ENCODE measurements at regions not wholly inside any gene's neighbourhood (a gene's known extent, or its start where the extent isn't known, plus 50 kb on each side); places are given as distances from the start of the nearest gene placed in this dataset.

GRCh38 chr3:56974247-56974930 is 86.1 kb upstream of the SPATA12 start:
- TF ChIP-seq, protein P1, sequence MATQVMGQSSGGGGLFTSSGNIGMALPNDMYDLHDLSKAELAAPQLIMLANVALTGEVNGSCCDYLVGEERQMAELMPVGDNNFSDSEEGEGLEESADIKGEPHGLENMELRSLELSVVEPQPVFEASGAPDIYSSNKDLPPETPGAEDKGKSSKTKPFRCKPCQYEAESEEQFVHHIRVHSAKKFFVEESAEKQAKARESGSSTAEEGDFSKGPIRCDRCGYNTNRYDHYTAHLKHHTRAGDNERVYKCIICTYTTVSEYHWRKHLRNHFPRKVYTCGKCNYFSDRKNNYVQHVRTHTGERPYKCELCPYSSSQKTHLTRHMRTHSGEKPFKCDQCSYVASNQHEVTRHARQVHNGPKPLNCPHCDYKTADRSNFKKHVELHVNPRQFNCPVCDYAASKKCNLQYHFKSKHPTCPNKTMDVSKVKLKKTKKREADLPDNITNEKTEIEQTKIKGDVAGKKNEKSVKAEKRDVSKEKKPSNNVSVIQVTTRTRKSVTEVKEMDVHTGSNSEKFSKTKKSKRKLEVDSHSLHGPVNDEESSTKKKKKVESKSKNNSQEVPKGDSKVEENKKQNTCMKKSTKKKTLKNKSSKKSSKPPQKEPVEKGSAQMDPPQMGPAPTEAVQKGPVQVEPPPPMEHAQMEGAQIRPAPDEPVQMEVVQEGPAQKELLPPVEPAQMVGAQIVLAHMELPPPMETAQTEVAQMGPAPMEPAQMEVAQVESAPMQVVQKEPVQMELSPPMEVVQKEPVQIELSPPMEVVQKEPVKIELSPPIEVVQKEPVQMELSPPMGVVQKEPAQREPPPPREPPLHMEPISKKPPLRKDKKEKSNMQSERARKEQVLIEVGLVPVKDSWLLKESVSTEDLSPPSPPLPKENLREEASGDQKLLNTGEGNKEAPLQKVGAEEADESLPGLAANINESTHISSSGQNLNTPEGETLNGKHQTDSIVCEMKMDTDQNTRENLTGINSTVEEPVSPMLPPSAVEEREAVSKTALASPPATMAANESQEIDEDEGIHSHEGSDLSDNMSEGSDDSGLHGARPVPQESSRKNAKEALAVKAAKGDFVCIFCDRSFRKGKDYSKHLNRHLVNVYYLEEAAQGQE (IDR thresholded peaks at IDR 0.05; ENCODE audit: insufficient replicate concordance, low read depth) = no peak
- TF ChIP-seq, protein P2, sequence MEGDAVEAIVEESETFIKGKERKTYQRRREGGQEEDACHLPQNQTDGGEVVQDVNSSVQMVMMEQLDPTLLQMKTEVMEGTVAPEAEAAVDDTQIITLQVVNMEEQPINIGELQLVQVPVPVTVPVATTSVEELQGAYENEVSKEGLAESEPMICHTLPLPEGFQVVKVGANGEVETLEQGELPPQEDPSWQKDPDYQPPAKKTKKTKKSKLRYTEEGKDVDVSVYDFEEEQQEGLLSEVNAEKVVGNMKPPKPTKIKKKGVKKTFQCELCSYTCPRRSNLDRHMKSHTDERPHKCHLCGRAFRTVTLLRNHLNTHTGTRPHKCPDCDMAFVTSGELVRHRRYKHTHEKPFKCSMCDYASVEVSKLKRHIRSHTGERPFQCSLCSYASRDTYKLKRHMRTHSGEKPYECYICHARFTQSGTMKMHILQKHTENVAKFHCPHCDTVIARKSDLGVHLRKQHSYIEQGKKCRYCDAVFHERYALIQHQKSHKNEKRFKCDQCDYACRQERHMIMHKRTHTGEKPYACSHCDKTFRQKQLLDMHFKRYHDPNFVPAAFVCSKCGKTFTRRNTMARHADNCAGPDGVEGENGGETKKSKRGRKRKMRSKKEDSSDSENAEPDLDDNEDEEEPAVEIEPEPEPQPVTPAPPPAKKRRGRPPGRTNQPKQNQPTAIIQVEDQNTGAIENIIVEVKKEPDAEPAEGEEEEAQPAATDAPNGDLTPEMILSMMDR (IDR thresholded peaks at IDR 0.05; ENCODE audit: insufficient read depth, low read length) = no peak
- TF ChIP-seq POLR2AphosphoS5 (IDR thresholded peaks at IDR 0.05; ENCODE audit: low read depth) = no peak
- TF ChIP-seq GABPA (IDR thresholded peaks at IDR 0.05; ENCODE audit: low read depth) = no peak

All from HL-60 (cell line).